HEK293 (cell line): ENCODE measurements at regions not wholly inside any gene's neighbourhood (a gene's known extent, or its start where the extent isn't known, plus 50 kb on each side); places are given as distances from the start of the nearest gene placed in this dataset.

Experiments used
- CTCF ChIA-PET: fragments of 350-600 bp; formaldehyde crosslinking; extraction: SDS; loops from one replicate; lab custom pipeline; 2021; ENCODE audit warnings: antibody characterized with exemption; lab: Yijun Ruan, JAX
- POLR2A ChIA-PET: fragments of 300-600 bp; formaldehyde crosslinking; extraction: SDS; loops from one replicate; lab custom pipeline; 2020; ENCODE audit warnings: antibody characterized with exemption, inconsistent platforms; lab: Yijun Ruan, JAX
- H3K27ac ChIP-seq: fragments of 200-500 bp; sonication (Bioruptor generic); 2 replicates; pipeline ENCODE4 v1.5.1; 2014; ENCODE audit warnings: low read depth, low read length, control low read depth, inconsistent platforms; ENCODE audit errors: extremely low read depth
- H3K36me3 ChIP-seq, 2 experiments: fragments of 200-500 bp in 1 of 2; sonication (Bioruptor generic) in 1 of 2; 1 replicate in 1 of 2; 2 replicates in 1 of 2; pipeline ENCODE4 v1.5.1; 2014 to 2017; ENCODE audit warnings: inconsistent platforms in 2 of 2, low read length in 2 of 2; ENCODE audit not compliant: control insufficient read depth in 2 of 2, insufficient read depth in 1 of 2
- H3K4me1 ChIP-seq: fragments of 200-500 bp; sonication (Bioruptor generic); 2 replicates; pipeline ENCODE4 v1.5.1; 2014; ENCODE audit warnings: mild to moderate bottlenecking, low read length, inconsistent platforms; ENCODE audit not compliant: control insufficient read depth, insufficient read depth
- H3K4me3 ChIP-seq: 2 replicates; pipeline ENCODE4 v1.5.1; 2011; ENCODE audit warnings: low read depth, mild to moderate bottlenecking, control low read depth, low read length, moderate library complexity
- H3K9me3 ChIP-seq: fragments of 200-500 bp; sonication (Bioruptor generic); 2 replicates; pipeline ENCODE4 v1.5.1; 2014; ENCODE audit warnings: low read depth, low read length, inconsistent platforms; ENCODE audit not compliant: control insufficient read depth, insufficient read depth
- FEZF1 ChIP-seq: fragments of 450-650 bp; formaldehyde crosslinking; IDR thresholded peaks from 2 replicates; pipeline ENCODE4 v1.5.1; 2016; ENCODE audit warnings: missing biosample characterization, missing genetic modification characterization
- GLI2 ChIP-seq: fragments of 450-650 bp; formaldehyde crosslinking; IDR thresholded peaks from 2 replicates; pipeline ENCODE4; 2017; ENCODE audit warnings: missing biosample characterization, missing genetic modification characterization, low read depth, borderline replicate concordance
- GLIS2 ChIP-seq: fragments of 450-650 bp; formaldehyde crosslinking; IDR thresholded peaks from 2 replicates; pipeline ENCODE4 v1.5.1; 2016; ENCODE audit warnings: missing biosample characterization, missing genetic modification characterization
- HOXD13 ChIP-seq: sonication (generic); formaldehyde crosslinking; IDR thresholded peaks from 2 replicates; pipeline ENCODE4 v1.8.0; 2022; ENCODE audit warnings: missing genetic modification reagents, borderline replicate concordance
- KLF10 ChIP-seq: fragments of 450-650 bp; IDR thresholded peaks from 2 replicates; pipeline ENCODE4 v1.5.1; 2018; ENCODE audit warnings: missing biosample characterization, mild to moderate bottlenecking, missing genetic modification characterization
- SP3 ChIP-seq: fragments of 450-650 bp; formaldehyde crosslinking; IDR thresholded peaks from 2 replicates; pipeline ENCODE4 v1.5.1; 2016; ENCODE audit warnings: missing biosample characterization, missing genetic modification characterization
- ZFHX2 ChIP-seq: fragments of 450-650 bp; formaldehyde crosslinking; conservative IDR thresholded peaks from 2 replicates; pipeline ENCODE4 v1.5.1; 2016; ENCODE audit warnings: missing biosample characterization, missing genetic modification characterization
- ZFP3 ChIP-seq: fragments of 450-650 bp; formaldehyde crosslinking; IDR thresholded peaks from 2 replicates; pipeline ENCODE4 v1.5.1; 2016; ENCODE audit warnings: low read depth, missing biosample characterization, missing genetic modification characterization
- ZNF146 ChIP-seq: fragments of 450-650 bp; formaldehyde crosslinking; IDR thresholded peaks from 2 replicates; pipeline ENCODE4 v1.5.1; 2016; ENCODE audit warnings: missing biosample characterization, missing genetic modification characterization
- ZNF266 ChIP-seq: fragments of 450-650 bp; formaldehyde crosslinking; IDR thresholded peaks from 2 replicates; pipeline ENCODE4 v1.5.1; 2016; ENCODE audit warnings: missing biosample characterization, missing genetic modification characterization, low read depth
- ZNF341 ChIP-seq: fragments of 450-650 bp; formaldehyde crosslinking; IDR thresholded peaks from 2 replicates; pipeline ENCODE4; 2016; ENCODE audit warnings: low read depth, missing biosample characterization, missing genetic modification characterization
- ZNF514 ChIP-seq: fragments of 450-650 bp; formaldehyde crosslinking; IDR thresholded peaks from 2 replicates; pipeline ENCODE4 v1.5.1; 2016; ENCODE audit warnings: missing biosample characterization, missing genetic modification characterization
- ZNF777 ChIP-seq: fragments of 450-650 bp; formaldehyde crosslinking; IDR thresholded peaks from 2 replicates; pipeline ENCODE4 v1.5.1; 2017; ENCODE audit warnings: missing biosample characterization, missing genetic modification characterization, borderline replicate concordance
- ZNF792 ChIP-seq: fragments of 450-650 bp; formaldehyde crosslinking; IDR thresholded peaks from 2 replicates; pipeline ENCODE4 v1.5.1; 2016; ENCODE audit warnings: missing biosample characterization, missing genetic modification characterization
- ZNF837 ChIP-seq: fragments of 450-650 bp; formaldehyde crosslinking; IDR thresholded peaks from 2 replicates; pipeline ENCODE4 v1.5.1; 2016; ENCODE audit warnings: missing biosample characterization, missing genetic modification characterization
- TF ChIP-seq, protein P1 (sequence below): fragments of 450-650 bp; formaldehyde crosslinking; conservative IDR thresholded peaks from 2 replicates; pipeline ENCODE4 v1.5.1; 2016; ENCODE audit warnings: low read depth, missing biosample characterization, missing genetic modification characterization
- TF ChIP-seq, protein P2 (sequence below): fragments of 450-650 bp; formaldehyde crosslinking; IDR thresholded peaks from 2 replicates; pipeline ENCODE4 v1.5.1; 2017; ENCODE audit warnings: missing biosample characterization, missing genetic modification characterization
- TF ChIP-seq, protein P3 (sequence below): fragments of 450-650 bp; formaldehyde crosslinking; IDR thresholded peaks from 2 replicates; pipeline ENCODE4 v1.5.1; 2016; ENCODE audit warnings: missing biosample characterization, missing genetic modification characterization
- TF ChIP-seq, protein P4 (sequence below): fragments of 450-650 bp; formaldehyde crosslinking; IDR thresholded peaks from 2 replicates; pipeline ENCODE4 v1.5.1; 2016; ENCODE audit warnings: missing biosample characterization, missing genetic modification characterization
- TF ChIP-seq, protein P5 (sequence below): fragments of 450-650 bp; formaldehyde crosslinking; IDR thresholded peaks from 2 replicates; pipeline ENCODE4 v1.5.1; 2016; ENCODE audit warnings: missing biosample characterization, missing genetic modification characterization
- TF ChIP-seq, protein P6 (sequence below): fragments of 450-650 bp; formaldehyde crosslinking; IDR thresholded peaks from 2 replicates; pipeline ENCODE4 v1.5.1; 2016; ENCODE audit warnings: missing biosample characterization, missing genetic modification characterization

DNA sequence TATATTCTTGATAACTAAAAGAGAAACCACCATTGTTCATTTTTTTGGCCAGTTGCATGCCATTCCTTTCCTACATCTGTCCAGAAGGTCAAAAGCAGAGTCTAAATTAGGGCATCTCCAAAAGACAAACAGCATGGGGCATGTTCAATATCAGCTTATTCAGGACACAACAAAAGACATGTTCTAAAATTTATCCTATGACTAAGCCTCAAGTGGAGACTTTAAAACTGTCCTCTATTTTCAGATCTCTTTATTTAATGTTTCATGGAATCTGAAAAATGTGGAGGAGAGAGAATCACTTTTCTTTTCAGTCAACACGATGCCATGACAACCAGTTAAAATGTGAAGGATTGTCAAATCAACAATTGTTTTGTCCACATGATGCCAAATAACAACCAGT lies 303.4 kb upstream of the PRMT6 start:
- no peaks in the 10 kb centered on the region for H3K36me3 ChIP-seq
- H3K4me1 ChIP-seq, result no peaks in the 10 kb centered on the region
- H3K27ac ChIP-seq, result no peak overlapping the region
- H3K4me3 ChIP-seq, result no peak overlapping the region
- ChIA-PET CTCF (no interaction called here), POLR2A (no interaction called here)
- TF ChIP-seq, protein P1, sequence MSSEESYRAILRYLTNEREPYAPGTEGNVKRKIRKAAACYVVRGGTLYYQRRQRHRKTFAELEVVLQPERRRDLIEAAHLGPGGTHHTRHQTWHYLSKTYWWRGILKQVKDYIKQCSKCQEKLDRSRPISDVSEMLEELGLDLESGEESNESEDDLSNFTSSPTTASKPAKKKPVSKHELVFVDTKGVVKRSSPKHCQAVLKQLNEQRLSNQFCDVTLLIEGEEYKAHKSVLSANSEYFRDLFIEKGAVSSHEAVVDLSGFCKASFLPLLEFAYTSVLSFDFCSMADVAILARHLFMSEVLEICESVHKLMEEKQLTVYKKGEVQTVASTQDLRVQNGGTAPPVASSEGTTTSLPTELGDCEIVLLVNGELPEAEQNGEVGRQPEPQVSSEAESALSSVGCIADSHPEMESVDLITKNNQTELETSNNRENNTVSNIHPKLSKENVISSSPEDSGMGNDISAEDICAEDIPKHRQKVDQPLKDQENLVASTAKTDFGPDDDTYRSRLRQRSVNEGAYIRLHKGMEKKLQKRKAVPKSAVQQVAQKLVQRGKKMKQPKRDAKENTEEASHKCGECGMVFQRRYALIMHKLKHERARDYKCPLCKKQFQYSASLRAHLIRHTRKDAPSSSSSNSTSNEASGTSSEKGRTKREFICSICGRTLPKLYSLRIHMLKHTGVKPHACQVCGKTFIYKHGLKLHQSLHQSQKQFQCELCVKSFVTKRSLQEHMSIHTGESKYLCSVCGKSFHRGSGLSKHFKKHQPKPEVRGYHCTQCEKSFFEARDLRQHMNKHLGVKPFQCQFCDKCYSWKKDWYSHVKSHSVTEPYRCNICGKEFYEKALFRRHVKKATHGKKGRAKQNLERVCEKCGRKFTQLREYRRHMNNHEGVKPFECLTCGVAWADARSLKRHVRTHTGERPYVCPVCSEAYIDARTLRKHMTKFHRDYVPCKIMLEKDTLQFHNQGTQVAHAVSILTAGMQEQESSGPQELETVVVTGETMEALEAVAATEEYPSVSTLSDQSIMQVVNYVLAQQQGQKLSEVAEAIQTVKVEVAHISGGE (tag by site-specific recombination), result no peak
- H3K9me3 ChIP-seq, result no peaks in the 10 kb centered on the region

DNA sequence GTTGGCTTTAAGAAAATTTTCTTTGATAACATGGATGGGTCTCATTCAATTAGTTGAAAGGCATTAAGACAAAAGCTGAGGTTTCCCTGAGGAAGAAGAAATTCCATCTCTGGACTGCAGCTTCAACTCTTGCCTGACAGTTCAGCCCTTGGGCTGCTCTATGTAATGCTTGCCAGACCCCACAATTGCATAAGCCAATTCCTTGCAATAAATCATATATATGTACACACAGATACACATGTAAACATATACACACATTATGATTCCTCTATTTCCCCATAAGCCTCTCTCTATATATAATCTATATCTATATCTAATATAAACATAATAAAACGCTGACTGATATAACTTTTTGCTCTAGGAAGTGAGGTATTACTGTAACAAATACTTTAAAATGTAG lies 301.5 kb upstream of the PRMT6 start:
- Histone ChIP-seq H3K9me3 (no peaks in the 10 kb centered on the region), H3K4me3 (no peak overlapping the region), H3K27ac (no peak overlapping the region), H3K36me3 (no peaks in the 10 kb centered on the region), H3K4me1 (no peaks in the 10 kb centered on the region)
- TF ChIP-seq HOXD13 (CRISPR knock-in tag), result no peak
- no peak for TF ChIP-seq ZNF341 (tag by site-specific recombination)
- TF ChIP-seq ZFP3, result no peak
- no peak for TF ChIP-seq ZNF777 (tag by site-specific recombination)
- no peak for TF ChIP-seq ZNF792 (tag by site-specific recombination)
- TF ChIP-seq ZFHX2, result no peak
- no peak for TF ChIP-seq GLIS2 (tag by site-specific recombination)
- TF ChIP-seq ZNF514, result no peak
- TF ChIP-seq, protein P2, sequence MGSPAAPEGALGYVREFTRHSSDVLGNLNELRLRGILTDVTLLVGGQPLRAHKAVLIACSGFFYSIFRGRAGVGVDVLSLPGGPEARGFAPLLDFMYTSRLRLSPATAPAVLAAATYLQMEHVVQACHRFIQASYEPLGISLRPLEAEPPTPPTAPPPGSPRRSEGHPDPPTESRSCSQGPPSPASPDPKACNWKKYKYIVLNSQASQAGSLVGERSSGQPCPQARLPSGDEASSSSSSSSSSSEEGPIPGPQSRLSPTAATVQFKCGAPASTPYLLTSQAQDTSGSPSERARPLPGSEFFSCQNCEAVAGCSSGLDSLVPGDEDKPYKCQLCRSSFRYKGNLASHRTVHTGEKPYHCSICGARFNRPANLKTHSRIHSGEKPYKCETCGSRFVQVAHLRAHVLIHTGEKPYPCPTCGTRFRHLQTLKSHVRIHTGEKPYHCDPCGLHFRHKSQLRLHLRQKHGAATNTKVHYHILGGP (tag by site-specific recombination), result no peak
- TF ChIP-seq, protein P3, sequence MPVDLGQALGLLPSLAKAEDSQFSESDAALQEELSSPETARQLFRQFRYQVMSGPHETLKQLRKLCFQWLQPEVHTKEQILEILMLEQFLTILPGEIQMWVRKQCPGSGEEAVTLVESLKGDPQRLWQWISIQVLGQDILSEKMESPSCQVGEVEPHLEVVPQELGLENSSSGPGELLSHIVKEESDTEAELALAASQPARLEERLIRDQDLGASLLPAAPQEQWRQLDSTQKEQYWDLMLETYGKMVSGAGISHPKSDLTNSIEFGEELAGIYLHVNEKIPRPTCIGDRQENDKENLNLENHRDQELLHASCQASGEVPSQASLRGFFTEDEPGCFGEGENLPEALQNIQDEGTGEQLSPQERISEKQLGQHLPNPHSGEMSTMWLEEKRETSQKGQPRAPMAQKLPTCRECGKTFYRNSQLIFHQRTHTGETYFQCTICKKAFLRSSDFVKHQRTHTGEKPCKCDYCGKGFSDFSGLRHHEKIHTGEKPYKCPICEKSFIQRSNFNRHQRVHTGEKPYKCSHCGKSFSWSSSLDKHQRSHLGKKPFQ (tag by site-specific recombination), result no peak
- TF ChIP-seq ZNF837 (tag by site-specific recombination), result no peak
- TF ChIP-seq, protein P4, sequence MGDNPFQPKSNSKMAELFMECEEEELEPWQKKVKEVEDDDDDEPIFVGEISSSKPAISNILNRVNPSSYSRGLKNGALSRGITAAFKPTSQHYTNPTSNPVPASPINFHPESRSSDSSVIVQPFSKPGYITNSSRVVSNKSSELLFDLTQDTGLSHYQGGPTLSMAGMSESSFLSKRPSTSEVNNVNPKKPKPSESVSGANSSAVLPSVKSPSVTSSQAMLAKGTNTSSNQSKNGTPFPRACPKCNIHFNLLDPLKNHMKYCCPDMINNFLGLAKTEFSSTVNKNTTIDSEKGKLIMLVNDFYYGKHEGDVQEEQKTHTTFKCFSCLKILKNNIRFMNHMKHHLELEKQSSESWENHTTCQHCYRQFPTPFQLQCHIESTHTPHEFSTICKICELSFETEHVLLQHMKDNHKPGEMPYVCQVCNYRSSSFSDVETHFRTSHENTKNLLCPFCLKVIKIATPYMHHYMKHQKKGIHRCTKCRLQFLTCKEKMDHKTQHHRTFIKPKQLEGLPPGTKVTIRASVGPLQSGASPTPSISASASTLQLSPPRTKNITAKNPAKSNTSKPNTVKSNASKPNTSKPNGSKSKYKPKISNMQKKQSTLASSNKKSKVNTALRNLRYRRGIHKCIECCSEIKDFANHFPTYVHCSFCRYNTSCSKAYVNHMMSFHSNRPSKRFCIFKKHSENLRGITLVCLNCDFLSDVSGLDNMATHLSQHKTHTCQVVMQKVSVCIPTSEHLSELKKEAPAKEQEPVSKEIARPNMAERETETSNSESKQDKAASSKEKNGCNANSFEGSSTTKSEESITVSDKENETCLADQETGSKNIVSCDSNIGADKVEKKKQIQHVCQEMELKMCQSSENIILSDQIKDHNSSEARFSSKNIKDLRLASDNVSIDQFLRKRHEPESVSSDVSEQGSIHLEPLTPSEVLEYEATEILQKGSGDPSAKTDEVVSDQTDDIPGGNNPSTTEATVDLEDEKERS (tag by site-specific recombination), result no peak
- TF ChIP-seq KLF10, result no peak
- no peak for TF ChIP-seq ZNF146 (tag by site-specific recombination)
- TF ChIP-seq ZNF266 (tag by site-specific recombination), result no peak
- TF ChIP-seq FEZF1 (tag by site-specific recombination), result no peak
- TF ChIP-seq, protein P5, sequence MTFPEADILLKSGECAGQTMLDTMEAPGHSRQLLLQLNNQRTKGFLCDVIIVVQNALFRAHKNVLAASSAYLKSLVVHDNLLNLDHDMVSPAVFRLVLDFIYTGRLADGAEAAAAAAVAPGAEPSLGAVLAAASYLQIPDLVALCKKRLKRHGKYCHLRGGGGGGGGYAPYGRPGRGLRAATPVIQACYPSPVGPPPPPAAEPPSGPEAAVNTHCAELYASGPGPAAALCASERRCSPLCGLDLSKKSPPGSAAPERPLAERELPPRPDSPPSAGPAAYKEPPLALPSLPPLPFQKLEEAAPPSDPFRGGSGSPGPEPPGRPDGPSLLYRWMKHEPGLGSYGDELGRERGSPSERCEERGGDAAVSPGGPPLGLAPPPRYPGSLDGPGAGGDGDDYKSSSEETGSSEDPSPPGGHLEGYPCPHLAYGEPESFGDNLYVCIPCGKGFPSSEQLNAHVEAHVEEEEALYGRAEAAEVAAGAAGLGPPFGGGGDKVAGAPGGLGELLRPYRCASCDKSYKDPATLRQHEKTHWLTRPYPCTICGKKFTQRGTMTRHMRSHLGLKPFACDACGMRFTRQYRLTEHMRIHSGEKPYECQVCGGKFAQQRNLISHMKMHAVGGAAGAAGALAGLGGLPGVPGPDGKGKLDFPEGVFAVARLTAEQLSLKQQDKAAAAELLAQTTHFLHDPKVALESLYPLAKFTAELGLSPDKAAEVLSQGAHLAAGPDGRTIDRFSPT (tag by site-specific recombination), result no peak
- TF ChIP-seq GLI2 (tag by site-specific recombination), result no peak
- TF ChIP-seq, protein P6, sequence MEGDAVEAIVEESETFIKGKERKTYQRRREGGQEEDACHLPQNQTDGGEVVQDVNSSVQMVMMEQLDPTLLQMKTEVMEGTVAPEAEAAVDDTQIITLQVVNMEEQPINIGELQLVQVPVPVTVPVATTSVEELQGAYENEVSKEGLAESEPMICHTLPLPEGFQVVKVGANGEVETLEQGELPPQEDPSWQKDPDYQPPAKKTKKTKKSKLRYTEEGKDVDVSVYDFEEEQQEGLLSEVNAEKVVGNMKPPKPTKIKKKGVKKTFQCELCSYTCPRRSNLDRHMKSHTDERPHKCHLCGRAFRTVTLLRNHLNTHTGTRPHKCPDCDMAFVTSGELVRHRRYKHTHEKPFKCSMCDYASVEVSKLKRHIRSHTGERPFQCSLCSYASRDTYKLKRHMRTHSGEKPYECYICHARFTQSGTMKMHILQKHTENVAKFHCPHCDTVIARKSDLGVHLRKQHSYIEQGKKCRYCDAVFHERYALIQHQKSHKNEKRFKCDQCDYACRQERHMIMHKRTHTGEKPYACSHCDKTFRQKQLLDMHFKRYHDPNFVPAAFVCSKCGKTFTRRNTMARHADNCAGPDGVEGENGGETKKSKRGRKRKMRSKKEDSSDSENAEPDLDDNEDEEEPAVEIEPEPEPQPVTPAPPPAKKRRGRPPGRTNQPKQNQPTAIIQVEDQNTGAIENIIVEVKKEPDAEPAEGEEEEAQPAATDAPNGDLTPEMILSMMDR (tag by site-specific recombination), result no peak
- TF ChIP-seq SP3 (tag by site-specific recombination), result no peak
- CTCF ChIA-PET, result no interaction called here
- POLR2A ChIA-PET, result no interaction called here
